ENCODE measurements at regions not wholly inside any gene's neighbourhood (a gene's known extent, or its start where the extent isn't known, plus 50 kb on each side); places are given as distances from the start of the nearest gene placed in this dataset.
A peak's percentile ranks its signal among the peaks of the same experiment; 100 is the strongest.
"Not testable (repeated sequence)": the region's sequence is repeated elsewhere in the genome, so short reads cannot be mapped to it uniquely, and the experiment has no call there.

DNA sequence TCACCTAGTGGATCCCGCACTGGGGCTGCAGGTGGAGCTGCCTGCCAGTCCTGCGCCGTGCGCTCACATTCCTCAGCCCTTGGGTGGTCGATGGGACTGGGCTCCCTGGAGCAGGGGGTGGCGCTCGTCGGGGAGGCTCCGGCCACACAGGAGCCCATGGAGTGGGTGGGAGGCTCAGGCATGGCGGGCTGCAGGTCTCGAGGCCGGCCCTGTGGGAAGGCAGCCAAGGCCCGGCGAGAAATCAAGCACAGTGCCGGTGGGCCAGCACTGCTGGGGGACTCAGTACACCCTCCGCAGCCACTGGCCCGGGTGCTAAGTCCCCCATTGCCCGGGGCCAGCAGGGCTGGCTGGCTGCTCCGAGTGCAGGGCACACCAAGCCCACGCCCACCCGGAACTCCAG, 1708.6 kb downstream of the OLFM4 start:
- DNase-seq = not testable (repeated sequence)

DNA sequence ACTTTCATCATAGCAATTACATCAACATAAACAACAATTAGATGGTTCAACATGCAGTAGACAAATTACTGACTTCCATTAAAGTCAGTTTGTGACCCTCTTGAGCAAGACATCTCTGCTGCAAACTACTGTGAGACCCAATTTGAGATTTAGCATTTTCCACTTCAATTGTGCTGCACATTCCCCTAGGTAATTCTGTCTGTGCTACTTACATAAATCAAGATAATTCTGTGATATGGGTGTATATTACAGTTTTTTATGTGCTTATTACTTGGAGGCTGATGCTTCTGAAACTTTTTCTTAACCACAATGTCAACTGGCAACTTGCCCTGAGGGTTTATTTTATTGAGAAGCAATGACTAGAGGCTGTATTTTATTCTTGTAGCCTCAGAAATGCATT, 1714.4 kb downstream of the OLFM4 start:
- DNase-seq = no peak

DNA sequence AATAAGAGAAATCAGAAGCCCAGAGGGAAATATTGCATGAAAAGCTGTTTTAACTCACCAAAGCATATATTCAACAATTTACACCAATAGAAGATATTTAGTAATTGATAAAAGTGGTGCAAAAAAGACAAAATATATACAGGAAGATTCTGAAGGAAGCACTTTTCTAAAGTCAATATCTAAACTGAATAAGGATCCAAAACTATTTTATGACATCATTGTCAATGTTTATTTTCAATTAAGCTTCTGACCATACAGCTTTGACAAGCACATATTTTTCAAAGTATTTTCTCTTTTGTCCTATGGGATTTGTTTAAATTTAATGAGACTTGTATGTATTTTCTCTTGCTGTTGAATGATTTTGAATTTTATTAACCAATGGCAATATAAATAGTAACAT, 1716.1 kb downstream of the OLFM4 start:
- no peak for DNase-seq

DNA sequence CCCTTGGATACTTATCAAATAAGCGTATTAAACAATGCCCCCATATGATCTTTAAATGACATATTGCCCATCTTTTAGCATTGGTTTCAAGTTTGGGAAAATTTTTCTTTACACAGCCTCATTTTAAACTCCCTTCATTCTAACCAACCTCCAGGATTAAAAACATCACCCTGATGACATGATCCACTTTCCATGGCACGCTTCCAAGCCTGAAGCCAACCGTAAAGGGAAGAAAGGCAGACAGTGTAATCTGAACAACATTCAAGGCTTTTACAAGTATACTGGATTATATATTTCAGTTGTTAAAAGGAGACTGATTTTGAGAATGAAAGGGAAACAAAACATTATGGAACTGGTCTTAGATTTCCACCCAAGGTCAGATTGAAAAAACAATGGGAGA, 1721.9 kb downstream of the OLFM4 start:
- peak; percentile 15 for DNase-seq

DNA sequence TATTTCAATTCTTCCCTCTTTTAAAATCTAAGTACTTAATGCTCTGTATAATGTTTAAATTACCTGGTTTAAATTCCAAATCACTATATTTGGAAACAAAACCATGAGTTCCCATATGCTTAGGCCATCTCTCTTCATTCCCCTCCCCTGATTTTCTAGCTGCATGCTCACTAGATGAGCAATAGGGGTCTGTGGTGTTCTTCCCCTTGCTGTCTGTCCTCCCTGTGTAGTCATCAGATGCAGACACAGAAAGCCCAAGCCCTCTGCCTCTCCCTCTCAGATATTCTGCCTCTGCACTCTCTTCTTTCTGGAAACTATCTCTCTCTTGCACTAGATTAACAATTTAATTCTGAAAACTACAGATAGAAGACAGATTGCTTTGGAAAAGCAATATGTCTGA, 1730.2 kb downstream of the OLFM4 start:
- DNase-seq = no peak

DNA sequence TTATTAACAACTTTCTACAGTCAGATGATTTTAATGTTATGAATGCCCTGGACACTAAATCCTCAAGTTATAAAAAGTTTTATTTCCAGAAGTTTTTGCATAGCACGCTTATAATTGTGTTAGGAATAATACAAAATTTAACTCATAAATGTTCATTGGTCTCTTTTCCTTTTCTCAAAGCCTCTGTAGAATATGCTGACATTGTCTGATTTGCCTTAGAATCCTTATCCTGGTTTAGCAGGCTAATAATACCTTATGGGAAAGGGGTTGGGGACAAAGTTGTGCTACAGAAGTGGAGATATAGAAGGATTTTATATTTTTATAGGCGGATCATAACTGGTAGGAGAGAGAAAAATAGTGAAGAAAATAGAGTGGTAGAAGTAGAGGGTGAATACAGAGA, 1739.6 kb downstream of the OLFM4 start:
- no peak for DNase-seq

DNA sequence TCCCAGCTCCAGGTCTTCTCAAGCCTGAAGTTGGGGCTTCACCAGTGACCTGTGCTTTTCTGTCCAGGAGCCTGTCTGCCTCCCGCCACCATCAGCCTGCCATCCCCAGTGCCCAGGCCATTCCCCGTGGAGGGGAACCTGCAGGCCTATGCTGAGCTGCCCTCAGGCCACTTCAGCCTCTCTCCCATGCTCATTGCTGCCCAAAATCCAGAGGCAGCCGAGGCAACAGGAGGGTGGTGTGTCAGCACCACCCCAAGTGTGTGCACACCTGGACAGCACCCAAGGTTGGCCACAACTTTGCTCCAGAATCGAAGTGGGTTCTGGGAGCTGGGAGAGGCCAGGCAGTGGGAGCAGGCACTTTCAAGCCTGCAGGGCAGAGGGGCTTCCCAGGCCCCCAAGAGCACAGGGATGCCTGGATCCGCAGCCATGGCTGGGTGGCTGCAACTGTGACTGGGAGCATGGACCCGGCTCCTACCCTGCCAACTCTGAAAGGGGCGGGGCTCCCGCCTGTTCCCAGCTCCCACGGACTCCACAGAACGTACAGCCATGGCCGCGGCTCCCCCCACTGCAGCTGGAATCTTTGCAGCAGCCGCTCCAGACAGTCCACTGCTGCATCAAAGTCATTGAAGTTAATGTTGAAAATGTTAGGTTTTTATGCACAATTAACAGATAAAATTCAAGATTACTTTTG, 1747.0 kb downstream of the OLFM4 start:
- no peak for DNase-seq

DNA sequence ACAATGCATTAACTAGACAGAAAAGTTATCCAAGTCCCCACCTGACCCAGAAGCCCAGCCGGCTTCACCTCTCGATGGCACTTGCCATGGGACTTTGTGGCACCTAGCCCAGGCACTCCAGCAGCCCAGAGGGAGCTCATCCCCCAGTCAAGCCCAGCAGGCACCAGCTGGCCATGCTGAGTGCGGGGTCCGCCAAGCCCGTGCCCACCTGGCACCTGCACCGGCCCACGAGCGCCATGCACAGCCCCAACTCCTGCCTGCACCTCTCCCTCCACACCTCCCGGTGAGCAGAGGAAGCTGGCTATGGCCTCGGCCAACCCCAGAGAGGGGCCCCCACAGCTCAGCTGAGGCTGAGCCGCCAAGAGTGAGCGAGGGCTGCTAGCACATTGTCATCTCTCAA, 1759.1 kb downstream of the OLFM4 start:
- no peak for DNase-seq

DNA sequence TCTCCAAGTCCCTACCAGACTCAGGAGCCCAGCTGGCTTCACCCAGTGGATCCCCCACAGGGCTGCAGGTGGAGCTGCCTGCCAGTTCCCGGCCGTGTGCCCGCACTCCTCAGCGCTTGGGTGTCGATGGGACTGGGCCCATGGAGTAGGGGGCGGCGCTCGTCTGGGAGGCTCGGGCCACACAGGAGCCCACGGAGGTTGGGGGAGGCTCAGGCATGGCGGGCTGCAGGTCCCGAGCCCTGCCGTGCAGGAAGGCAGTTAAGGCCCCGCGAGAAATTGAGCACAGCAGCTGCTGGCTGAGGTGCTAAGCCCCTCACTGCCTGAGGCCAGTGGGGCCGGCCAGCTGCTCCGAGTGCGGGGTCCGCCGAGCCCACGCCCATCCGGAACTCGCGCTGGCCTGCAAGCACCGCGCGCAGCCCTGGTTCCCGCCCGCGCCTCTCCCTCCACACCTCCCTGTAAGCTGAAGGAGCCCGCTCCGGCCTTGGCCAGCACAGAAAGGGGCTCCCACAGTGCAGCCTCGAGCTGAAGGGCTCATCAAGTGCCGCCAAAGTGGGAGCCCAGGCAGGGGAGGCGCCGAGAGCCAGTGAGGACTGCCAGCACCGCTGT, 1771.1 kb downstream of the OLFM4 start:
- DNase-seq = no peak

DNA sequence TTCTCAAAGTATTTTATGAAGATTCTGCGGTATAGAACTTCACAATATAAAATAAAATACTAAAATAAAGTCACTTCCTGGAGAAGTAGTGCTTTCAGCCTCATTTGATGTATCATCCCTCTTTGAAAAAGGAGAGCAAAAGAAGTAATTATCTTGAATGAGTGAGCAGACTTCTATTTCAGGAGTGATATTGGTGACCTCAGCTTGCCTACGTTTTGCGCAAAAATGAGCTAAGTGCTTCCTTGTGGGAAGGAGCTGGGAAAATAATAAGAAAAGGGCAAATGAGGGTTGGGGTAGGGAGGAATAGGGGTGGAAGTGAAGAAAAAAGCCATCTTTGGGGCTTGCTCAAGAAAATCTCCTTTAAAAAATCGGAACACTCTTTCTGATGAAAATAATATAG, 1773.6 kb downstream of the OLFM4 start:
- no peak for DNase-seq

DNA sequence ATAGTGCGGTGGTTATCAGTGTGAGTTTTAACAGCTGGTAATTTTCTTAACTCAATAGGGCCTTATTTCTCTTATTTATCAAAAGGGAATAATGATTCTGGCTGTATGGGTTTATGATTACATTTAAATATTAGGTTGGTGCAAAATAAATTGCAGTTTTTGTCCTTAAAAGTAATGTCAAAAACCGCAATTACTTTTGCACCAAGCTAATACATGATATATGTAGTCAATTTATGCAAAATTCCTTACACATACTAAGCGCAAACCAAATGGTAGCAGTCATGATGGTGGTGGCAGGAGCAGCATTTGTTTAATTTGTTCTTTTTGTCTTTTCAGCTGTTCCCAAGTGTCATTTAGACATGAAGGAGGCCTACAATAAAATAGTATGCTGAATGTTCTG, 1777.1 kb downstream of the OLFM4 start:
- DNase-seq = no peak

DNA sequence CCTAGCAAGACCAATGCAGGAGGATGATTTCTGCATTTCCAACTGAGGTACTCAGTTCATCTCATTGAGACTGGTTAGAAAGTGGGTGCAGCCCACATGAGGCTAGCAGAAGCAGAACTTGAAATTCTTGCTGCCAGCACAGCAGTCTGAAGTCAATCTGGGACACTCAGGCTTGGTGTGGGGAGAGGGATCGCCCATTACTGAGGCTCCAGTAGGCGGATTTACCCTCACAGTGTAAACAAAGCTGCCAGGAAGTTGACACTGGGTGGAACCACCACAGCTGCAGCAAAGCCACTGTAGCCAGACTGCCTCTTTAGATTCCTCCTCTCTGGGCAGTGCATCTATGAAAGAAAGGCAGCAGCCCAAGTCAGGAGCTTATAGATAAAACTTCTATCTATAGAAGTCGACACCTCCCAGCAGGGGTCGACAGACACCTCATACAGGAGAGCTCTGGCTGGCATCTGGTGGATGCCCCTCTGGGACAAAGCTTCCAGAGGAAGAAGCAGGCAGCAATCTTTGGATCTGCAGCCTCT, 1793.4 kb downstream of the OLFM4 start:
- not testable (repeated sequence) for DNase-seq

DNA sequence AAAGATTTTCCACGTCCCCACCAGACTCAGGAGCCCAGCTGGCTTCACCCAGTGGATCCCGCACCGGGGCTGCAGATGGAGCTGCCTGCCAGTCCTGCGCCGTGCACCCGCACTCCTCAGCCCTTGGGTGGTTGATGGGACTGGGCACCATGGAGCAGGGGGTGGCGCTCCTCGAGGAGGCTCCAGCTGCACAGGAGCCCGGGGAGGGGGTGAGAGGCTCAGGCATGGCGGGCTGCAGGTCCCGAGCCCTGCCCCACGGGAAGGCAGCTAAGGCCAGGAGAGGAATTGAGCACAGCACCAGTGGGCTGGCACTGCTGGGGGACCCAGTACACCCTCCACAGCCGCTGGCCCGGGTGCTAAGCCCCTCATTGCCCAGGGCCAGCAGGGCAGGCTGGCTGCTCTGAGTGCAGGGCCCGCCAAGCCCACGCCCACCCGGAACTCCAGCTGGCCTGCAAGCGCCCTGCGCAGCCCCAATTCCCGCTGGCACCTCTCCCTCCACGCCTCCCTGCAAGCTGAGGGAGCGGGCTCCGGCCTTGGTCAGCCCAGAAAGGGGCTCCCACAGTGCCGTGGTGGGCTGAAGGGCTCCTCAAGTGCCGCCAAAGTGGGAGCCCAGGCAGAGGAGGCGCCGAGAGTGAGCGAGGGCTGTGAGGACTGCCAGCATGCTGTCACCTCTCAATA, 1800.9 kb downstream of the OLFM4 start:
- DNase-seq = not testable (repeated sequence)

DNA sequence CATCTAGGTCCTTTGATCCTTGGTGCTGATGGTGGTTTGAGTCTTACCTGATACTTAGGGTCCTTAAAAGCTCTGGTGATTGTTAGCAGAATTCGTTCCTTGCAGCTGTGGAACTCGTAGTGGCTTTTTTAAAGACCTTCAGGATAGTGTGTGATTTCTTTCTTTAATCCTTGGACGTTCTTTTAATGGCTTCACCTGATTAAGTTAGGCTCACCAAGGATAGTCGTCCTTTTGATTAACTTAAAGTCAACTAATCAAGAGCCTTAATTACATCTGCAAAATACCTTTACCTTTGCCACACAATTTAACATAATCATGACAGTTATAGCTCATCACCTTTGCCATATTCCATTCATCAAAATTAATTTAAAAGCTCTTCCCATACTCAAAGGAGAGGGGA, 1807.7 kb downstream of the OLFM4 start:
- DNase-seq = no peak

DNA sequence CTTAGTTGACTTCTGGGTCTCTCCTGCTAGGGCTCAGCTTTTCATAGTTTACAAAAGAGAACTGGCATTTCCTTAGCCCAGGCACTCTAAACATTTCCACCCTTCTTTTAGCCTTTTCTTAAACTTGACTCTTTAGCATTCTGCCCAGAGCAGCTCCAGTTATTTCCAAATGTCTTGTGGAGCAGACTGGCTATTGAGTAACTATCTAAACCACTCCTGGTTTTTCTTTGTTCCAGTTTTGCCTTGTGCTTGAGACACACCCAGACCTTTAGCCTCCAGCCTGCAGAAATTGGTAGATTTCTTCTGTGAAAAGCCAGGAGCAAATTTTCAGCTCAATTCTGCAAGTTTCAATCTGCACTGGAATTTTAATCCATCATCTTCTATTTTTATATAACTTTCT, 1813.1 kb downstream of the OLFM4 start:
- no peak for DNase-seq

DNA sequence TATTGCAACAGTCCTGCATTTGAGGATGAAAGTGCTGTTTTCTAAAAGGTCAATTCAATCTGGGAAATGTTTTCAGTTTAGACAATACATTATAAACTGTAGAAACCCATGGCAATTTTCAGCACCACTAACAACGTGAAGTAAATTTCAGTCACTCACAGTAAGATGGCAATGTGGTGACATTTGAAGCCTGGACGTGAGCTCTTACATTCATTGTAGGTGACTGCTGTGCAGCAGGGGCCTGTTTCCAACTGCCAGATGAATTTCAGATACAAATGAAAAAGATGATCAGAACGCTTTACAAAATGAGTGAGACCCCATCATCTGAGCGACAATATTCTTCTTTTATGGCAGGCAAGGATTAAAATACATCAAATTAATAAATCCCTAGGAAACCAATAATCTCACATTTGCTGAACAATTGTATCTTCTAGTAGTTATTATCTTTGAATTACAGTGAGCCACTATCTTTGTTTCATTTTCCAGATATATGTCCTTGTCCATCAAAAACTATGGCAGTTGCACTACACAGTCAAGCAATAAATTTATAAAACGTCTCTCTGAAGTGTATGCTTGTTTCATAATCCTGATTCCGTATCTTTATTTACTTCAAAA, 1816.8 kb downstream of the OLFM4 start:
- DNase-seq = peak; percentile 24

DNA sequence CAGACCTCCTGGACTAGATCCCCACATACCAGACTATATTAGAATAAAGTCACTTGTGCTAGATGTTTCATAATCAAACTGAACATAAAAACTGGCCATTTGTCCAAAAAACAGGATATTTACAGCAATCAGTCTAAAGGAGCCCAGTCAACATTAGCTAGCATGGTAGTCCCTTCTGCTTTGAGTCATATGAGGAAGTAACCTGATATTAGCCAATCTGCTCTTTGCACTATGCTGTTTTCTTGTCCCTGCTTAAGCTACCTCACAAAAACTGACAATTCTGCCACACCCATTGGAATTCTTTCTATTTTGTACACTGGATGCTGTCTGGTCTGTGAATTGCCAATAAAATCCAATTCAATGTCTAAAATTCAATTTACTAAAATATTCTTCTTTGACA, 1824.2 kb downstream of the OLFM4 start:
- no peak for DNase-seq

DNA sequence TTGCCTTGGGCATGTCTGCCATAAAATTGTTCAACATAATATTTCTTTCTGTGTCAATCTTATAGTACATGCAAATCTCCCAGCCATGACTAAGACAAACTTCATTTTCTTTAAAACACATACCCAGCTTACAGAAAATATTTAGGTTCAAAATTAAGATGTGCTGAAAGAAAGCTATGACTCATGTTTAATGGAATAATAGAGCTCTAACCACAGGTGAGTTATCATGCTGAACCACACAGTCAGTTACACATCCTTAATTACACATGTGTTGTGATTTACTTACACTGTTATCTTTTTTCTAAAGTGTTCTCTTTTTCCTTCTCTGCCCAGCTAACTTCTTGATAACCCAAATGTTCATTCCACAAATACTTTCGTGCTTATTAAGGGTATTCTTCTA, 1831.2 kb downstream of the OLFM4 start:
- no peak for DNase-seq

DNA sequence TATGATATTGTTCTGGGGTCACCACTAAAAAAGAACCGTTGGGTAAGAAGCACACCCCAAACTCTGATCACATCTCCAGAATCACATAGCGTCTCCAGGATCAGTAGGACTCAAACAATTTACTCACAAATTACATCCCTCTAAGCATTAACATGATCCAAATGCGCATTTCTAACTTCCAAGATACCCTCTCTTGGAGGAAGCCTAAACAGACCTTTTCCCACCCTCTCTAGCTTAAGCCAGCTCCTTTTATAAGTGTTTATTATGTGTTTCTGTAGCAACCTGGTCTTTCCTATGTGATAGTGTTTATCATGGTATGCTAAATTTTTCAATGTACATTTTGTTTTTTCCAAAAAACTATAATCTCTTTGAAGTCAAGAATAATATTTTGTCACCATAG, 1846.5 kb downstream of the OLFM4 start:
- no peak for DNase-seq

DNA sequence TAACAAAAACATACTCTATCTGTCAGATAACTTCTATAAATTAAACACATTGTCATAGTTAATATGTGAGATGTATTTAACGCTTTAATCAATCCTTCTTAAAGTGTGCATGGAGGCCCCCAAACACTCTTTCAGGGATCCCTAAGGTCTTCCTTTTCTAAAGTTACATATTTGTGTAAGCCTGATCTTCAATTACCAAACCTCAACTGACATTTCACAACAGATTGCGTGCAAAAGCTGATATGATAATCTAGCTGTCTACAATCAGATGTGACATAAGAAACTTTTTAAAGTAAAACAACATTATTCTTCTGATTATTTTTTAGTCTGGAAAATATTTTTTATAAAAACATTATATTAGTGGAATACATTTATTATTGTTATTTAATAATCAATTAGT, 1850.4 kb downstream of the OLFM4 start:
- no peak for DNase-seq

DNA sequence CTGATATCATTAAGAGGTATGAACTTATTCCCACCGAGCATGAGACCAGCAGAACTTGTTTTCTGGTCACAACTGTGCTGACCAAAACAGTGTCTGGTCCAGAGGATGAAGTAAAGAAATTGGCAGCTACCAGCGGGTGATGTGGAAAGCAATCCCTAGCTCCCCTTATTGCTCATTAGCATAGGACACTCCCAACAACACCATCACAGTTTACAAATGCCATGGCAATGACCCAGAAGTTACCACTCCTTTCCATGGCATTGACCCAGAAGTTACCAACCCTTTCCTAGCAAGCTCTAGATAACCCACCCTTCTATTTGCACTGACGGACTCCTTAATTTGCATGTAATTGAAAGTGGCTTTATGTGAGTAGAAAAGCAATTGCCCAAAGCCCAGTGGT, 1856.1 kb downstream of the OLFM4 start:
- peak; percentile 26 for DNase-seq

DNA sequence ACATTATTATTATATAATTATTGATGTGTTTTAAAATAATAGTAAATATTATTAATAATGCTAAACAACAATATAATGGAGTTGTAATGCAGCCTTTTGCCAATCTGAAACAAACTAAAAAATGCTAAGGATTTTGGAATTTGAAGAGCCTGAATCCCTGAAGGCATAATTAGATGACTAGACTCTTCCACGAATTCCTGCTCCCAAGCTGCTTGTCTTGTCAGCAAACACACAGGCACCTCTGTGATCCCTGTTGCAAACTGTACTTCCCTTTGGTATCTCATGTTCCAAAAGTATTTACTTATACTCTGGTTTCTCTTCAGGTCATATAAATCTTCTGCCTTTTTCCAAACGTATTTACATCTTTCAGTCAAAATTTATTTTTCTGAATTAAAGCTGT, 1862.4 kb downstream of the OLFM4 start:
- DNase-seq = no peak

DNA sequence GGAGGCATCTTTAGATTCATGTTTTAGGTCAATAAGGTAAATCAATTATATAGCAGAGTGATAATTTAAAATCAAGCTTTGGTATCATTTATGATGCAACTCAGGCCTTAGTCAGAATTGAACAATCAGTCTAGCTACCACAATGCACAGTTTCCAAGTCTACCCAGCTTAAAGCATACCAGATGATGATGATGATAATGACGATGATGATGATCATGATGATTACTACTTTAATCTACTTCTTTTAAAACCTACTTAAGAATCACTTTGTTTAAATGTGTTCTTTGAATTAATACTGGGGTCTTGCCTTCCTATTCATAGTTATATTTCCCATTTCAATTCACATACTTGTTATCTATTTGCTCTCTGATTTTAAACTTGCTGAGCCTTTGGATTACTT, 1872.7 kb downstream of the OLFM4 start:
- DNase-seq = no peak

DNA sequence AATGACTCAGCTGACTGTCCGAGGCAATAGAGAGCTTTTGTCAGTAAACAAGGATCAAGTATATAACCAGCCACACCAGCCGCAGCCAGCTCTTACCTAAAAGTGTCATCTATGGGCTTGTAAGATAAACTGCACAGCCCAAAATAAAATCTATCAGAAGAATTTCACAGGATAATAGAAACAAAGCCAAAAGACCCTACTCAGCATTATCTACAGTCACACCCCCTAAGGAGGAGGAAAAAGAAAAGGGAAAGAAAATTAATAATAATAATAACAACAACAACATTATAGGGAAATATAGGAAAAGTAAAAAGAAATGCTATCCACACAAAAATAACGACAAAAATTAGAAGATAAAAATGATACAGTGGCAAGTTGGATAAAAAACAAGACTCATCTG, 1883.8 kb downstream of the OLFM4 start:
- DNase-seq = no peak
